Keratinocyte (primary cell): ENCODE measurements at regions not wholly inside any gene's neighbourhood (a gene's known extent, or its start where the extent isn't known, plus 50 kb on each side); places are given as distances from the start of the nearest gene placed in this dataset.
"Not testable (repeated sequence)": the region's sequence is repeated elsewhere in the genome, so short reads cannot be mapped to it uniquely, and the experiment has no call there.

ENCODE experiments used
- DNase-seq: peaks from one replicate; pipeline ENCODE4 v3.0.0-alpha.2; 2011; ENCODE audit warnings: low read depth, missing footprints, low spot score
- FAIRE-seq: peaks from 2 replicates; lab custom pipeline; 2011; peaks lifted over from hg19 to GRCh38; lab: Jason Lieb, UNC
- H2AFZ ChIP-seq: 2 replicates; pipeline ENCODE4 v1.6.0; 2012; ENCODE audit warnings: low read length, control low read depth, inconsistent platforms; ENCODE audit not compliant: control insufficient read depth
- H3K27ac ChIP-seq: 2 replicates; pipeline ENCODE4 v1.5.1; 2011; ENCODE audit warnings: low read length; ENCODE audit not compliant: control insufficient read depth, insufficient read depth
- H3K27me3 ChIP-seq: 3 replicates; pipeline ENCODE4 v1.6.0; 2011; ENCODE audit warnings: low read length; ENCODE audit not compliant: control insufficient read depth, insufficient read depth; ENCODE audit errors: extremely low read depth
- H3K36me3 ChIP-seq, 2 experiments: 2 replicates in 1 of 2; 3 replicates in 1 of 2; pipeline ENCODE4 v1.5.1; 2011; ENCODE audit warnings: low read length in 2 of 2, mild to moderate bottlenecking in 1 of 2; ENCODE audit not compliant: control insufficient read depth in 2 of 2, insufficient read depth in 2 of 2; ENCODE audit errors: extremely low read depth in 1 of 2
- H3K4me1 ChIP-seq: 3 replicates; pipeline ENCODE4 v1.5.1; 2011; ENCODE audit warnings: low read length; ENCODE audit not compliant: control insufficient read depth, insufficient read depth; ENCODE audit errors: extremely low read depth
- H3K4me2 ChIP-seq: 3 replicates; pipeline ENCODE4 v1.6.0; 2011; ENCODE audit warnings: low read depth, low read length; ENCODE audit not compliant: control insufficient read depth, insufficient read depth; ENCODE audit errors: extremely low read depth
- H3K4me3 ChIP-seq, 3 experiments: fragments of 200-600 bp in 1 of 3; sonication (generic) in 1 of 3; 2 replicates in 2 of 3; 3 replicates in 1 of 3; pipeline ENCODE4 v1.5.1; 2011 to 2016; ENCODE audit warnings: low read length in 3 of 3, mild to moderate bottlenecking in 3 of 3, control low read depth in 2 of 3, inconsistent platforms in 1 of 3, low read depth in 1 of 3, mixed read lengths in 1 of 3, mixed run types in 1 of 3, moderate library complexity in 1 of 3; ENCODE audit not compliant: control insufficient read depth in 2 of 3, insufficient read depth in 2 of 3; ENCODE audit errors: extremely low read depth in 1 of 3
- H3K79me2 ChIP-seq: 2 replicates; pipeline ENCODE4 v1.6.0; 2012; ENCODE audit warnings: low read length; ENCODE audit not compliant: control insufficient read depth, insufficient read depth
- H3K9ac ChIP-seq: 3 replicates; pipeline ENCODE4 v1.6.0; 2011; ENCODE audit warnings: low read length; ENCODE audit not compliant: control insufficient read depth, insufficient read depth; ENCODE audit errors: extremely low read depth
- H3K9me1 ChIP-seq: 3 replicates; pipeline ENCODE4 v1.6.0; 2011; ENCODE audit warnings: low read length; ENCODE audit not compliant: control insufficient read depth, insufficient read depth; ENCODE audit errors: extremely low read depth
- H3K9me3 ChIP-seq: 2 replicates; pipeline ENCODE4 v1.5.1; 2012; ENCODE audit warnings: low read depth, low read length; ENCODE audit not compliant: control insufficient read depth
- H4K20me1 ChIP-seq: 3 replicates; pipeline ENCODE4 v1.6.0; 2011; ENCODE audit warnings: low read length; ENCODE audit not compliant: control insufficient read depth, insufficient read depth; ENCODE audit errors: extremely low read depth
- CTCF ChIP-seq, 3 experiments: IDR thresholded peaks in 1 of 3; conservative IDR thresholded peaks in 1 of 3; optimal IDR thresholded peaks in 1 of 3; 2 replicates in 2 of 3; 3 replicates in 1 of 3; pipeline versions ENCODE3 to v1.5.1; 2011; ENCODE audit warnings: low read length in 3 of 3, mild to moderate bottlenecking in 3 of 3, moderate library complexity in 2 of 3, control low read depth in 1 of 3, inconsistent platforms in 1 of 3; ENCODE audit not compliant: insufficient read depth in 2 of 3; ENCODE audit errors: extremely low read depth in 1 of 3
- EZH2 ChIP-seq: IDR thresholded peaks from one replicate; pipeline ENCODE4 v1.6.1; 2012; ENCODE audit warnings: inconsistent platforms, mild to moderate bottlenecking, low read length, moderate library complexity
- dilution Hi-C: fragments of 300-500 bp; cut with MboI; formaldehyde crosslinking; loops from one replicate; pipeline ENCODE4 v1.7.0; 2020; ENCODE audit warnings: low sequenced_read_pairs; ENCODE audit not compliant: extremely low pct_ligation_motif_present

- Histone ChIP-seq H3K9me1 (no peaks in the 10 kb centered on the region), H3K4me3 (no peak overlapping the region), H3K27ac (no peak overlapping the region), H3K79me2 (no peaks in the 10 kb centered on the region), H2AFZ (no peak overlapping the region), H3K27me3 (no peaks in the 10 kb centered on the region), H3K9ac (no peak overlapping the region), H3K9me3 (no peaks in the 10 kb centered on the region), H3K36me3 (no peaks in the 10 kb centered on the region), H4K20me1 (no peaks in the 10 kb centered on the region), H3K4me1 (no peaks in the 10 kb centered on the region), H3K4me2 (no peak overlapping the region)
- dilution Hi-C loops, result no loop called here
- DNase-seq (no peak), FAIRE-seq (no peak)
- TF ChIP-seq EZH2 (no peak), CTCF (optimal IDR thresholded peaks at IDR 0.05 in 1 of 3, IDR thresholded peaks at IDR 0.05 in 1 of 3, conservative IDR thresholded peaks at IDR 0.05 in 1 of 3; ENCODE audit: extremely low read depth in 1 of 3, insufficient read depth in 2 of 3, low read length in 3 of 3) (no peak)
Measured at GRCh38 chr10:85492684-85493083, 873.9 kb downstream of the GRID1 start.

- dilution Hi-C loops, result no loop called here
- H3K4me2 ChIP-seq, result no peak overlapping the region
- no peak overlapping the region for H3K9ac ChIP-seq
- H3K36me3 ChIP-seq, result no peaks in the 10 kb centered on the region
- no peaks in the 10 kb centered on the region for H3K27me3 ChIP-seq
- H4K20me1 ChIP-seq, result no peaks in the 10 kb centered on the region
- TF ChIP-seq EZH2 (no peak), CTCF (optimal IDR thresholded peaks at IDR 0.05 in 1 of 3, IDR thresholded peaks at IDR 0.05 in 1 of 3, conservative IDR thresholded peaks at IDR 0.05 in 1 of 3; ENCODE audit: extremely low read depth in 1 of 3, insufficient read depth in 2 of 3, low read length in 3 of 3) (no peak)
- no peak overlapping the region for H3K27ac ChIP-seq
- no peaks in the 10 kb centered on the region for H3K4me1 ChIP-seq
- DNase-seq, result no peak
- H3K9me1 ChIP-seq, result no peaks in the 10 kb centered on the region
- no peak overlapping the region for H2AFZ ChIP-seq
- no peaks in the 10 kb centered on the region for H3K9me3 ChIP-seq
- H3K4me3 ChIP-seq, result no peak overlapping the region
- FAIRE-seq, result no peak
- H3K79me2 ChIP-seq, result no peaks in the 10 kb centered on the region
Measured at GRCh38 chr10:85493703-85494102, 872.9 kb downstream of the GRID1 start.

- DNase-seq, dilution Hi-C loops, H3K4me3 ChIP-seq, H3K36me3 ChIP-seq, H3K79me2 ChIP-seq, H3K9ac ChIP-seq, H3K9me3 ChIP-seq, H3K27ac ChIP-seq, H3K9me1 ChIP-seq, H3K4me2 ChIP-seq, H4K20me1 ChIP-seq, FAIRE-seq, H3K4me1 ChIP-seq, H2AFZ ChIP-seq, H3K27me3 ChIP-seq: not testable (repeated sequence)
Measured at GRCh38 chr10:85504641-85505040, 862.0 kb downstream of the GRID1 start.
